ENCODE measurements at regions not wholly inside any gene's neighbourhood (a gene's known extent, or its start where the extent isn't known, plus 50 kb on each side); places are given as distances from the start of the nearest gene placed in this dataset.

DNA sequence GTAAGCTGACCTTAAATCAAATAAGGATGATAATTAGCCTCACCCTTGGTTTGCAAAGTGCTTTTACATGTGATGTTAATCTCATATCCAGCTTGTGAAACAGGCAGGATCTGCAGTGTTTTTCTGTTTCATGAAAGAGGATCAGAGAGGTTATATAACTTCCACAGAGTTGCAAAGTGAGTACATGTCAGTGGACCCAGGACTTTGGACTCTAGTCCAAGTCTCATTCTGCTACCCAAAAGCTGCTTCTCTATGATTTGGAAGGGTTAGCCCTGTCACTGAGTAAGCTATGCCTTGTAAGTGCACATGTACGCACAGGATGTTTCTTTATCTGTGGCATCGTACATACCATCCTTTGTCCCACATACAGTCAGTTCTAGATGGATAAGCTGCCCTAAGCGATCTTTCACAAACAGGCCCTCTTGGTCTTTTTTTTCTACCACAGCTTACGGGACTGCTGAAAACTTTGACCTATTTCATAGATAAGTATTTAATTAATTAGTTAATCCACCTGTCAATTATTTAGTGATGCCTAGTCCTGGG lies 322.9 kb downstream of the TMEM38B start:
- DNase-seq (ENCODE audit: low read depth in 1 of 2, low spot score in 2 of 2), result no peak
- Histone ChIP-seq H4K5ac (ENCODE audit: insufficient read length, low read depth, low read length) (no peak overlapping the region), H3K14ac (ENCODE audit: insufficient read length) (no peak overlapping the region), H2BK20ac (ENCODE audit: low read length) (peak overlapping the region; percentile 90; the same call in 1 of the 2 replicates), H2BK12ac (ENCODE audit: low read depth, low read length) (no peak overlapping the region), H3K79me1 (ENCODE audit: low read depth, low read length) (no peaks in the 10 kb centered on the region), H3K4ac (replicated peaks; ENCODE audit: insufficient read length, low read depth, low read length) (no peak overlapping the region), H4K20me1 (replicated peaks in 1 of 2; ENCODE audit: control insufficient read depth in 1 of 2, insufficient read depth in 2 of 2, low read length in 2 of 2) (no peaks in the 10 kb centered on the region), H3K9me3 (ENCODE audit: insufficient read depth in 2 of 2, low read depth in 1 of 2, low read length in 1 of 2) (no peaks in the 10 kb centered on the region), H3K56ac (replicated peaks; ENCODE audit: insufficient read length, low read depth, low read length) (no peak overlapping the region), H3K27ac (ENCODE audit: low read depth, low read length) (no peak overlapping the region), H3K23ac (ENCODE audit: insufficient read length) (no peak overlapping the region), H3K4me2 (ENCODE audit: insufficient read depth in 1 of 2, low read depth in 2 of 2, low read length in 2 of 2) (no peak overlapping the region), H2BK120ac (replicated peaks; ENCODE audit: low read depth, low read length) (peak overlapping the region; percentile 25), H3K79me2 (ENCODE audit: control insufficient read depth in 1 of 2, insufficient read depth in 2 of 2, low read length in 2 of 2) (no peaks in the 10 kb centered on the region), H4K8ac (ENCODE audit: extremely low read depth, insufficient read depth, low read length) (no peak overlapping the region), H3K9ac (replicated peaks in 1 of 4; ENCODE audit: extremely low read depth in 1 of 4, low read depth in 3 of 4, low read length in 3 of 4) (no peak overlapping the region), H2BK5ac (ENCODE audit: low read depth, low read length) (no peak overlapping the region), H3K36me3 (ENCODE audit: control insufficient read depth in 2 of 4, insufficient read depth in 4 of 4, low read length in 3 of 4) (peaks cover 0 to 2% (median 0%) of the 10 kb centered on the region in 4 experiments; a peak in 1 of 8 replicates), H3K18ac (ENCODE audit: extremely low read depth, low read length) (no peak overlapping the region; the same call in 1 of the 2 replicates), H2BK15ac (ENCODE audit: low read length) (no peak overlapping the region; the same call in 1 of the 2 replicates), H3K23me2 (ENCODE audit: low read depth, low read length) (no peaks in the 10 kb centered on the region; the same call in 1 of the 2 replicates), H3K27me3 (replicated peaks in 1 of 4; ENCODE audit: control insufficient read depth in 3 of 4, extremely low read depth in 1 of 4, insufficient read depth in 3 of 4, low read length in 3 of 4) (no peaks in the 10 kb centered on the region), H3K4me1 (replicated peaks in 1 of 4; ENCODE audit: control insufficient read depth in 3 of 4, insufficient read depth in 4 of 4, low read length in 3 of 4) (peaks cover 0 to 14% (median 9%) of the 10 kb centered on the region in 4 experiments; a peak in 5 of 7 replicates), H2AK5ac (ENCODE audit: low read depth, low read length) (no peak overlapping the region), H3K4me3 (ENCODE audit: extremely low read depth in 1 of 4, insufficient read depth in 2 of 4, low read depth in 3 of 4, low read length in 4 of 4) (no peak overlapping the region), H4K91ac (replicated peaks; ENCODE audit: insufficient read length, low read length) (no peak overlapping the region), H2AFZ (ENCODE audit: low read length) (no peak overlapping the region)
- ChIA-PET CTCF (ENCODE audit: partially characterized antibody) (no interaction called here), POLR2A (ENCODE audit: partially characterized antibody) (no interaction called here)
- FAIRE-seq, result no peak
- 88% methylated on average over 4 of the region's 4 CpGs; no CpG with 5 or more reads in 1 of the 2 experiments for WGBS, 2 experiments (ENCODE audit: extremely low coverage in 1 of 2, insufficient coverage in 1 of 2, insufficient read length in 1 of 2, insufficient replicate concordance in 2 of 2, low coverage in 1 of 2, low lambda C conversion rate in 2 of 2, missing lambda C conversion rate in 1 of 2)
- TF ChIP-seq SUZ12 (IDR thresholded peaks at IDR 0.05; ENCODE audit: low read length), result no peak
- TF ChIP-seq NANOG (IDR thresholded peaks at IDR 0.05; ENCODE audit: insufficient read depth, low read depth, low read length, poor library complexity, severe bottlenecking), result no peak
- TF ChIP-seq SRF (IDR thresholded peaks at IDR 0.05; ENCODE audit: low read depth, low read length), result no peak

All from H1 (cell line).